H9 (cell line): ENCODE measurements at regions not wholly inside any gene's neighbourhood (a gene's known extent, or its start where the extent isn't known, plus 50 kb on each side); places are given as distances from the start of the nearest gene placed in this dataset.
"Not testable (repeated sequence)": the region's sequence is repeated elsewhere in the genome, so short reads cannot be mapped to it uniquely, and the experiment has no call there.

Experiments
- DNase-seq: peaks from one replicate; pipeline ENCODE4 v3.0.0-alpha.2; 2017
- H2AFZ ChIP-seq: one replicate; pipeline ENCODE4 v1.6.1; 2013; ENCODE audit warnings: mild to moderate bottlenecking, low read length, control low read depth, moderate library complexity
- H2AK5ac ChIP-seq: 2 replicates; pipeline ENCODE4 v1.6.1; 2013; ENCODE audit warnings: low read length, control low read depth, mixed read lengths; ENCODE audit not compliant: insufficient read length
- H2BK120ac ChIP-seq: one replicate; pipeline ENCODE4 v1.6.1; 2013; ENCODE audit warnings: low read depth, mild to moderate bottlenecking, low read length, control low read depth, inconsistent platforms; ENCODE audit not compliant: poor library complexity, severe bottlenecking
- H2BK12ac ChIP-seq: 2 replicates; pipeline ENCODE4 v1.6.1; 2013; ENCODE audit warnings: low read length, control low read depth, mixed read lengths, low read depth; ENCODE audit not compliant: insufficient read length
- H2BK15ac ChIP-seq: 2 replicates; pipeline ENCODE4 v1.6.1; 2013; ENCODE audit warnings: low read depth, low read length, control low read depth
- H2BK20ac ChIP-seq: one replicate; pipeline ENCODE4 v1.6.1; 2013; ENCODE audit warnings: low read depth, mild to moderate bottlenecking, low read length, control low read depth, inconsistent platforms; ENCODE audit not compliant: poor library complexity, severe bottlenecking
- H2BK5ac ChIP-seq: 2 replicates; pipeline ENCODE4 v1.6.1; 2013; ENCODE audit warnings: low read length, control low read depth, mixed read lengths; ENCODE audit not compliant: insufficient read length
- H3K14ac ChIP-seq: 2 replicates; pipeline ENCODE4 v1.6.1; 2013; ENCODE audit warnings: low read length, control low read depth; ENCODE audit not compliant: insufficient read depth
- H3K18ac ChIP-seq: 2 replicates; pipeline ENCODE4 v1.6.1; 2013; ENCODE audit warnings: low read depth, mild to moderate bottlenecking, mixed read lengths, low read length, control low read depth; ENCODE audit not compliant: insufficient read length
- H3K23ac ChIP-seq: 2 replicates; pipeline ENCODE4 v1.6.1; 2013; ENCODE audit warnings: low read length, control low read depth, mixed read lengths, low read depth; ENCODE audit not compliant: insufficient read length
- H3K23me2 ChIP-seq: 2 replicates; pipeline ENCODE4 v1.6.1; 2013; ENCODE audit warnings: low read depth, mild to moderate bottlenecking, mixed read lengths, low read length, control low read depth; ENCODE audit not compliant: insufficient read length, poor library complexity, severe bottlenecking
- H3K27ac ChIP-seq: 2 replicates; pipeline ENCODE4 v1.5.1; 2013; ENCODE audit warnings: low read length, control low read depth, mixed read lengths, low read depth; ENCODE audit not compliant: insufficient read length
- H3K27me3 ChIP-seq: 2 replicates; pipeline ENCODE4 v1.6.1; 2013; ENCODE audit warnings: low read length, control low read depth, inconsistent platforms; ENCODE audit not compliant: insufficient read depth
- H3K4ac ChIP-seq: 2 replicates; pipeline ENCODE4 v1.6.1; 2013; ENCODE audit warnings: low read depth, mild to moderate bottlenecking, control low read depth, inconsistent platforms, low read length, moderate library complexity
- H3K4me1 ChIP-seq: 2 replicates; pipeline ENCODE4 v1.6.1; 2013; ENCODE audit warnings: low read length, control low read depth, inconsistent platforms; ENCODE audit not compliant: insufficient read depth
- H3K4me2 ChIP-seq: 2 replicates; pipeline ENCODE4 v1.6.1; 2013; ENCODE audit warnings: low read length, control low read depth, mixed read lengths; ENCODE audit not compliant: insufficient read length, insufficient read depth
- H3K56ac ChIP-seq: 2 replicates; pipeline ENCODE4 v1.6.1; 2013; ENCODE audit warnings: low read depth, mild to moderate bottlenecking, mixed read lengths, low read length, control low read depth; ENCODE audit not compliant: insufficient read length
- H3K79me1 ChIP-seq: 2 replicates; pipeline ENCODE4 v1.6.1; 2013; ENCODE audit warnings: low read depth, mild to moderate bottlenecking, moderate library complexity, low read length, control low read depth, inconsistent platforms; ENCODE audit not compliant: insufficient read depth, poor library complexity, severe bottlenecking
- H3K79me2 ChIP-seq: 2 replicates; pipeline ENCODE4 v1.6.1; 2013; ENCODE audit warnings: low read length, control low read depth, inconsistent platforms; ENCODE audit not compliant: insufficient read depth
- H3K9ac ChIP-seq: 2 replicates; pipeline ENCODE4 v1.6.1; 2013; ENCODE audit warnings: low read length, control low read depth, mixed read lengths; ENCODE audit not compliant: insufficient read length; ENCODE audit errors: extremely low read depth
- H3K9me3 ChIP-seq: one replicate; pipeline ENCODE4 v1.6.1; 2013; ENCODE audit warnings: low read depth, low read length, inconsistent platforms; ENCODE audit not compliant: control insufficient read depth
- H3T11ph ChIP-seq: one replicate; pipeline ENCODE4 v1.6.1; 2013; ENCODE audit warnings: mild to moderate bottlenecking, low read length, control low read depth, inconsistent platforms
- H4K20me1 ChIP-seq: one replicate; pipeline ENCODE4 v1.6.1; 2013; ENCODE audit not compliant: control insufficient read depth, insufficient read length, insufficient read depth
- H4K5ac ChIP-seq: 2 replicates; pipeline ENCODE4 v1.6.1; 2013; ENCODE audit warnings: low read depth, mild to moderate bottlenecking, mixed read lengths, low read length, control low read depth; ENCODE audit not compliant: insufficient read length
- H4K8ac ChIP-seq: replicated peaks from 2 replicates; pipeline ENCODE4 v1.6.1; 2013; ENCODE audit warnings: low read length, control low read depth, mixed read lengths, low read depth; ENCODE audit not compliant: insufficient read length
- H4K91ac ChIP-seq: 2 replicates; pipeline ENCODE4 v1.6.1; 2013; ENCODE audit warnings: low read depth, mild to moderate bottlenecking, moderate library complexity, mixed read lengths, low read length, control low read depth; ENCODE audit not compliant: insufficient read length
- H3K27ac Mint-ChIP-seq, 3 experiments: 2 replicates in 2 of 3; 3 replicates in 1 of 3; pipeline ENCODE4 v1.8.0; 2020 to 2021; ENCODE audit warnings: mixed read lengths in 3 of 3, mild to moderate bottlenecking in 1 of 3, moderate library complexity in 1 of 3
- H3K27me3 Mint-ChIP-seq: 2 replicates; pipeline ENCODE4 v1.8.0; 2021; ENCODE audit warnings: low read depth, mild to moderate bottlenecking, moderate library complexity, mixed read lengths
- H3K36me3 Mint-ChIP-seq, 3 experiments: 2 replicates in 2 of 3; 3 replicates in 1 of 3; pipeline ENCODE4 v1.8.0; 2020 to 2021; ENCODE audit warnings: low read depth in 3 of 3, mixed read lengths in 3 of 3; ENCODE audit not compliant: insufficient read depth in 1 of 3
- H3K4me1 Mint-ChIP-seq, 2 experiments: 2 replicates each; pipeline ENCODE4 v1.8.0; 2020; ENCODE audit warnings: mixed read lengths in 2 of 2
- H3K4me3 Mint-ChIP-seq, 2 experiments: 2 replicates in 1 of 2; 3 replicates in 1 of 2; pipeline ENCODE4 v1.8.0; 2020 to 2021; ENCODE audit warnings: mild to moderate bottlenecking in 2 of 2, mixed read lengths in 2 of 2, moderate library complexity in 1 of 2
- H3K9me3 Mint-ChIP-seq, 2 experiments: 2 replicates in 1 of 2; 3 replicates in 1 of 2; pipeline ENCODE4 v1.8.0; 2020; ENCODE audit warnings: mild to moderate bottlenecking in 2 of 2, mixed read lengths in 2 of 2, moderate library complexity in 1 of 2
- CTCF ChIP-seq: fragments of 200-600 bp; sonication (generic); conservative IDR thresholded peaks from 3 replicates; pipeline ENCODE4 v1.8.0; 2021; ENCODE audit warnings: antibody characterized with exemption, mild to moderate bottlenecking
- WGBS: extraction: QIAGEN DNeasy Blood & Tissue Kit; methylation state at CpG from one replicate; pipeline ENCODE4 v1.1.7; 2013; ENCODE audit warnings: missing lambda C conversion rate, low lambda C conversion rate, mixed read lengths; ENCODE audit not compliant: insufficient read length; ENCODE audit errors: extremely low coverage; 5-methylcytosine and 5-hydroxymethylcytosine counted together

DNA sequence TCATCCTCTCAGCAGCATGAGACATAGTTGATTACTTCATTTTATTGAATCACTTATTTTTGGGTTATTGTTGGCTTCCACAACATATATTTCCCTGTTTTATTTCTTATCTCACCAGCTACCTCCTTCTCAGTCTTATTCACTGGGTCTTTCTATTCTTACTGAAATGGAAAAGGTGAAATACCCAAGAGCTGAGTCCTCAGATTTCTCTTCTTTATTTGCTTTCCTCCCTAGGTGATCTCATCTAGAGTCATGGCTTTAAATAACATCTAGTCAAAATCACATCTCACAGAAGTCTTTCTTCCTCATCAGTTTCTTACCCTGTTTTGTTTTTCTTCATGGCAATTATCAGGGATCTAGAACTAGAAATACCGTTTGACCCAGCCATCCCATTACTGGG lies 105.0 kb upstream of the RBBP8 start:
- no peak overlapping the region for H4K5ac ChIP-seq
- H2BK12ac ChIP-seq, result no peak overlapping the region
- no peak overlapping the region for H3K27ac Mint-ChIP-seq
- H3K4ac ChIP-seq, result no peak overlapping the region
- H3K4me1 Mint-ChIP-seq, result peaks cover 11 to 21% of the 10 kb centered on the region in 2 experiments
- no peak for DNase-seq
- H3K79me2 ChIP-seq, result no peaks in the 10 kb centered on the region
- H3K23me2 ChIP-seq, result no peaks in the 10 kb centered on the region
- no peak overlapping the region for H3K23ac ChIP-seq
- no peaks in the 10 kb centered on the region for H3K9me3 ChIP-seq
- no peak overlapping the region for H3K56ac ChIP-seq
- no peak overlapping the region for H3K18ac ChIP-seq
- no peak overlapping the region for H3K27ac ChIP-seq
- no peak overlapping the region for H2AK5ac ChIP-seq
- H2AFZ ChIP-seq, result no peak overlapping the region
- H3K4me1 ChIP-seq, result peaks cover 3% of the 10 kb centered on the region; the same call in 1 of the 2 replicates
- H2BK120ac ChIP-seq, result no peak overlapping the region
- no peaks in the 10 kb centered on the region for H3K36me3 Mint-ChIP-seq
- no peaks in the 10 kb centered on the region for H3K9me3 Mint-ChIP-seq
- no peak for TF ChIP-seq CTCF
- no peak overlapping the region for H2BK5ac ChIP-seq
- no peaks in the 10 kb centered on the region for H3K27me3 Mint-ChIP-seq
- no peak overlapping the region for H4K8ac ChIP-seq
- no peak overlapping the region for H3K4me2 ChIP-seq
- no peak overlapping the region for H4K91ac ChIP-seq
- no peaks in the 10 kb centered on the region for H3K79me1 ChIP-seq
- H2BK20ac ChIP-seq, result no peak overlapping the region
- no peak overlapping the region for H3T11ph ChIP-seq
- H3K4me3 Mint-ChIP-seq, result no peak overlapping the region
- H3K14ac ChIP-seq, result no peak overlapping the region
- no peaks in the 10 kb centered on the region for H3K27me3 ChIP-seq
- H2BK15ac ChIP-seq, result no peak overlapping the region
- H3K9ac ChIP-seq, result no peak overlapping the region
- WGBS, result no CpG with 5 or more reads among the region's 1 CpG
- no peaks in the 10 kb centered on the region for H4K20me1 ChIP-seq

- not testable (repeated sequence) for H2BK15ac ChIP-seq, H3K27me3 Mint-ChIP-seq, H3K27me3 ChIP-seq, H2BK5ac ChIP-seq, H3K23me2 ChIP-seq, H3K9me3 Mint-ChIP-seq, H3K27ac ChIP-seq, H3K56ac ChIP-seq, H3K27ac Mint-ChIP-seq, H4K5ac ChIP-seq, H3K23ac ChIP-seq, H3K18ac ChIP-seq, H2BK20ac ChIP-seq, H3K79me1 ChIP-seq, H3K36me3 Mint-ChIP-seq, H3K4me3 Mint-ChIP-seq, H4K91ac ChIP-seq, H4K8ac ChIP-seq, DNase-seq, H2AK5ac ChIP-seq, H3K4me1 ChIP-seq, H3K9me3 ChIP-seq, H3K79me2 ChIP-seq, H3K9ac ChIP-seq, H2BK12ac ChIP-seq, H3K14ac ChIP-seq, H4K20me1 ChIP-seq, H2AFZ ChIP-seq, H2BK120ac ChIP-seq, H3K4me2 ChIP-seq, H3K4ac ChIP-seq, H3T11ph ChIP-seq
- WGBS, result no CpG with 5 or more reads among the region's 6 CpGs
- peaks cover 11 to 21% of the 10 kb centered on the region in 2 experiments for H3K4me1 Mint-ChIP-seq
Observed at GRCh38 chr18:22828583-22828982, 104.5 kb upstream of the RBBP8 start.
